Neuronal stem cell (in vitro differentiated cells): ENCODE measurements at regions not wholly inside any gene's neighbourhood (a gene's known extent, or its start where the extent isn't known, plus 50 kb on each side); places are given as distances from the start of the nearest gene placed in this dataset.

Experiments used
- DNase-seq: peaks from one replicate; pipeline ENCODE4 v3.0.0-alpha.2; 2013; ENCODE audit warnings: low spot score
- H2AFZ ChIP-seq: one replicate; pipeline ENCODE4 v1.6.1; 2013; ENCODE audit warnings: mild to moderate bottlenecking, low read length, inconsistent platforms
- H2AK5ac ChIP-seq: 2 replicates; pipeline ENCODE4 v1.6.1; 2013; ENCODE audit warnings: low read depth, mild to moderate bottlenecking, inconsistent platforms, low read length, moderate library complexity, mixed read lengths
- H2BK120ac ChIP-seq: 2 replicates; pipeline ENCODE4 v1.6.1; 2013; ENCODE audit warnings: low read depth, mild to moderate bottlenecking, inconsistent platforms, low read length, moderate library complexity, mixed read lengths
- H2BK12ac ChIP-seq: one replicate; pipeline ENCODE4 v1.6.1; 2013; ENCODE audit warnings: low read length, inconsistent platforms
- H2BK15ac ChIP-seq: 2 replicates; pipeline ENCODE4 v1.6.1; 2013; ENCODE audit warnings: mild to moderate bottlenecking, low read length, inconsistent platforms, mixed read lengths
- H2BK5ac ChIP-seq: one replicate; pipeline ENCODE4 v1.6.1; 2013; ENCODE audit warnings: inconsistent platforms, mild to moderate bottlenecking, low read length, moderate library complexity
- H3K14ac ChIP-seq: one replicate; pipeline ENCODE4 v1.6.1; 2013; ENCODE audit warnings: low read length, inconsistent platforms
- H3K18ac ChIP-seq: 2 replicates; pipeline ENCODE4 v1.6.1; 2013; ENCODE audit warnings: low read length, inconsistent platforms
- H3K23ac ChIP-seq: 2 replicates; pipeline ENCODE4 v1.6.1; 2013; ENCODE audit warnings: low read depth, mild to moderate bottlenecking, mixed read lengths, low read length, inconsistent platforms; ENCODE audit not compliant: poor library complexity
- H3K27ac ChIP-seq: replicated peaks from 3 replicates; pipeline ENCODE4 v1.5.1; 2013; ENCODE audit warnings: low read length, inconsistent platforms
- H3K27me3 ChIP-seq, 3 experiments: 2 replicates each; pipeline ENCODE4 v1.6.1; 2013; ENCODE audit warnings: low read length in 3 of 3, mild to moderate bottlenecking in 2 of 3, inconsistent platforms in 1 of 3, low read depth in 1 of 3, mixed read lengths in 1 of 3, moderate library complexity in 1 of 3; ENCODE audit not compliant: control insufficient read depth in 3 of 3, insufficient read depth in 3 of 3
- H3K36me3 ChIP-seq, 2 donors: replicated peaks in 1 of 2; 2 replicates each; pipeline ENCODE4 v1.6.1; 2013; ENCODE audit warnings: low read length in 2 of 2; ENCODE audit not compliant: control insufficient read depth in 2 of 2, insufficient read depth in 2 of 2
- H3K4ac ChIP-seq: 2 replicates; pipeline ENCODE4 v1.6.1; 2013; ENCODE audit warnings: inconsistent platforms, mild to moderate bottlenecking, low read length, moderate library complexity
- H3K4me1 ChIP-seq, 2 donors: 1 replicate in 1 of 2; 2 replicates in 1 of 2; pipeline ENCODE4 v1.6.1; 2013; ENCODE audit warnings: low read length in 2 of 2, low read depth in 1 of 2; ENCODE audit not compliant: control insufficient read depth in 2 of 2, insufficient read depth in 1 of 2
- H3K4me2 ChIP-seq: one replicate; pipeline ENCODE4 v1.6.1; 2013; ENCODE audit warnings: mild to moderate bottlenecking, low read length, inconsistent platforms; ENCODE audit not compliant: insufficient read depth, poor library complexity, severe bottlenecking
- H3K4me3 ChIP-seq, 2 donors: 2 replicates each; pipeline ENCODE4 v1.5.1; 2013; ENCODE audit warnings: low read length in 2 of 2, mild to moderate bottlenecking in 2 of 2, inconsistent platforms in 1 of 2, moderate library complexity in 1 of 2
- H3K79me1 ChIP-seq: one replicate; pipeline ENCODE4 v1.6.1; 2013; ENCODE audit warnings: low read depth, mild to moderate bottlenecking, inconsistent platforms, low read length, moderate library complexity
- H3K9ac ChIP-seq: one replicate; pipeline ENCODE4 v1.6.1; 2013; ENCODE audit warnings: mild to moderate bottlenecking, low read depth, low read length, inconsistent platforms; ENCODE audit not compliant: poor library complexity
- H3K9me3 ChIP-seq, 2 donors: replicated peaks in 1 of 2; 2 replicates each; pipeline versions ENCODE3 to v1.6.1; 2013; ENCODE audit warnings: low read length in 2 of 2, mild to moderate bottlenecking in 2 of 2, inconsistent platforms in 1 of 2, low read depth in 1 of 2, mixed read lengths in 1 of 2, moderate library complexity in 1 of 2; ENCODE audit not compliant: control insufficient read depth in 2 of 2, insufficient read depth in 1 of 2
- H4K8ac ChIP-seq: one replicate; pipeline ENCODE4 v1.6.1; 2013; ENCODE audit warnings: low read depth, mild to moderate bottlenecking, inconsistent platforms, low read length, moderate library complexity
- H4K91ac ChIP-seq: one replicate; pipeline ENCODE4 v1.6.1; 2013; ENCODE audit warnings: low read length, low read depth, mild to moderate bottlenecking, inconsistent platforms; ENCODE audit not compliant: poor library complexity
- WGBS, 2 donors: extraction: QIAGEN DNeasy Blood & Tissue Kit; methylation state at CpG; one replicate each; pipeline ENCODE4 v1.1.7; 2013; ENCODE audit warnings: missing lambda C conversion rate in 2 of 2, mixed read lengths in 1 of 2; ENCODE audit not compliant: insufficient read length in 2 of 2, insufficient replicate concordance in 1 of 2; ENCODE audit errors: extremely low coverage in 2 of 2; 5-methylcytosine and 5-hydroxymethylcytosine counted together

- H3K23ac ChIP-seq = no peak overlapping the region
- no peak overlapping the region for H3K4ac ChIP-seq
- H3K36me3 ChIP-seq = no peaks in the 10 kb centered on the region
- no peak overlapping the region for H4K91ac ChIP-seq
- peaks cover 0 to 2% of the 10 kb centered on the region in 2 donors for H3K4me1 ChIP-seq
- H3K27ac ChIP-seq = no peak overlapping the region
- no peak overlapping the region for H3K9ac ChIP-seq
- no peak overlapping the region for H2BK15ac ChIP-seq
- H3K9me3 ChIP-seq = no peaks in the 10 kb centered on the region
- H3K27me3 ChIP-seq = peaks cover 0 to 21% (median 0%) of the 10 kb centered on the region in 3 experiments
- WGBS, 2 donors = no CpG with 5 or more reads among the region's 6 CpGs
- no peak overlapping the region for H3K18ac ChIP-seq
- no peak overlapping the region for H2BK120ac ChIP-seq
- H2AK5ac ChIP-seq = no peak overlapping the region
- H2BK5ac ChIP-seq = no peak overlapping the region
- no peak overlapping the region for H4K8ac ChIP-seq
- H3K4me2 ChIP-seq = no peak overlapping the region
- no peak overlapping the region for H2AFZ ChIP-seq
- H3K4me3 ChIP-seq = no peak overlapping the region
- no peak overlapping the region for H2BK12ac ChIP-seq
- no peak overlapping the region for H3K14ac ChIP-seq
- no peaks in the 10 kb centered on the region for H3K79me1 ChIP-seq
- DNase-seq = no peak
Measured at GRCh38 chr1:243910607-243911006, 60.6 kb upstream of the AKT3 start.

GRCh38 chr1:243903895-243904294 lies 53.9 kb upstream of the AKT3 start:
- Histone ChIP-seq H3K4me2 (no peak overlapping the region), H3K18ac (no peak overlapping the region), H3K36me3 (no peaks in the 10 kb centered on the region), H3K9ac (no peak overlapping the region), H3K4me1 (peaks cover 2 to 4% of the 10 kb centered on the region in 2 donors), H2AFZ (no peak overlapping the region), H2BK12ac (no peak overlapping the region), H3K27ac (no peak overlapping the region), H2AK5ac (no peak overlapping the region), H2BK5ac (no peak overlapping the region), H3K23ac (no peak overlapping the region), H3K4ac (no peak overlapping the region), H3K9me3 (peaks cover 0 to 2% of the 10 kb centered on the region in 2 donors), H3K27me3 (no peaks in the 10 kb centered on the region), H3K4me3 (no peak overlapping the region), H4K8ac (no peak overlapping the region), H3K79me1 (no peaks in the 10 kb centered on the region), H2BK15ac (no peak overlapping the region), H2BK120ac (no peak overlapping the region), H4K91ac (no peak overlapping the region), H3K14ac (no peak overlapping the region)
- no peak for DNase-seq
- no CpG with 5 or more reads among the region's 4 CpGs for WGBS, 2 donors

GRCh38 chr1:243903041-243903440 lies 53.0 kb upstream of the AKT3 start:
- Histone ChIP-seq H3K9me3 (peaks cover 0 to 2% of the 10 kb centered on the region in 2 donors), H3K9ac (no peak overlapping the region), H3K18ac (no peak overlapping the region), H3K4me3 (no peak overlapping the region), H4K8ac (no peak overlapping the region), H3K27me3 (no peaks in the 10 kb centered on the region), H3K4ac (no peak overlapping the region), H4K91ac (no peak overlapping the region), H2AFZ (no peak overlapping the region), H2BK120ac (no peak overlapping the region), H3K23ac (no peak overlapping the region), H3K4me2 (no peak overlapping the region), H2BK5ac (no peak overlapping the region), H3K36me3 (no peaks in the 10 kb centered on the region), H2AK5ac (no peak overlapping the region), H3K79me1 (no peaks in the 10 kb centered on the region), H3K4me1 (peaks cover 2 to 4% of the 10 kb centered on the region in 2 donors), H3K27ac (no peak overlapping the region), H2BK12ac (no peak overlapping the region), H2BK15ac (no peak overlapping the region), H3K14ac (no peak overlapping the region)
- WGBS, 2 donors = no CpG with 5 or more reads among the region's 4 CpGs
- DNase-seq = no peak

- no peak overlapping the region for H4K8ac ChIP-seq
- H3K23ac ChIP-seq = no peak overlapping the region
- peaks cover 0 to 2% of the 10 kb centered on the region in 2 donors for H3K9me3 ChIP-seq
- H4K91ac ChIP-seq = no peak overlapping the region
- H2BK5ac ChIP-seq = no peak overlapping the region
- no peak overlapping the region for H3K4me2 ChIP-seq
- H3K18ac ChIP-seq = no peak overlapping the region
- H3K4ac ChIP-seq = no peak overlapping the region
- DNase-seq = no peak
- no peak overlapping the region for H3K9ac ChIP-seq
- no peaks in the 10 kb centered on the region for H3K27me3 ChIP-seq
- no peak overlapping the region for H2AFZ ChIP-seq
- no CpG with 5 or more reads among the region's 2 CpGs for WGBS, 2 donors
- H3K27ac ChIP-seq = no peak overlapping the region
- peaks cover 2 to 4% of the 10 kb centered on the region in 2 donors for H3K4me1 ChIP-seq
- no peak overlapping the region for H2AK5ac ChIP-seq
- no peaks in the 10 kb centered on the region for H3K36me3 ChIP-seq
- H2BK12ac ChIP-seq = no peak overlapping the region
- H3K4me3 ChIP-seq = no peak overlapping the region
- H2BK15ac ChIP-seq = no peak overlapping the region
- no peaks in the 10 kb centered on the region for H3K79me1 ChIP-seq
- no peak overlapping the region for H3K14ac ChIP-seq
- H2BK120ac ChIP-seq = no peak overlapping the region
Measured at GRCh38 chr1:243902100-243902499, 52.1 kb upstream of the AKT3 start.
